ENCODE measurements at regions not wholly inside any gene's neighbourhood (a gene's known extent, or its start where the extent isn't known, plus 50 kb on each side); places are given as distances from the start of the nearest gene placed in this dataset.

DNA sequence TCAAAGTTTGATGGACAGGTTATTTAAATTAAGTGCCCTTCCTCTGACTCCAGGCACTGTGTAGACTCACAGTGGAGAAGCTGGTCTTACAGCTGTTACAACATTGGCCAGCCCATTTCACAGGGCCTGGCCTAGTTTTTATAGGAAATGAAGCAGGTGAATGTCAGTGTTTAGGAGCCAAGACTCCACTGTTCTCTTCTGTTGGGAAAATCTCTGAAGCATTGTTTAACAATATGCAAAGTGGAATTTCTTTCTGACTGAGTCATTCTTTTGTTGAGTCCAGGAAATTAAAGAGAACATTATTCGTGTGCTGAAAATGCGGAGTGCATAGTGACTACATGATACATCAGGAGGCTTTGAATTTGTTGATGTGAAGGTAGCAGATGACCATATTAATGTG lies 64.7 kb downstream of the ARRDC4 start:
- DNase-seq (ENCODE audit: low read depth): no peak

DNA sequence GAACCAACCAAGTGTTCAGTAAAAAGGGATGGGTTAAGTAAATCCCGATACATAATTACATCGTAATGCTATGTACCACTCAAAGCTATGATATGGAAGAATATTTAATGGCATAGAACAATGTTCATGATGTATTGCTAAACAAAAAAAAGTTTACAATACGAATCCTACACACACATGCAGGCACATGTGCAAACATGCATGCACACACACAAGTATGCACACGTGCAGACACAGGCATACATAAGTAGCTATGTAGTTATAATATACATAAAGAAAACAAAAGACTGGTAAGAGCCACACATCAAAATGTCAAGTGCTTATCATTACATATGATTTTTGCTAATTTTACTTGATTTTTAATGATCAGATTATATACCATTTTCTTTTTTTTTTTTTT lies 74.2 kb downstream of the ARRDC4 start:
- DNase-seq (ENCODE audit: low read depth): no peak

GRCh38 chr15:98035134-98035533 lies 74.6 kb downstream of the ARRDC4 start:
- DNase-seq (ENCODE audit: low read depth): no peak

GRCh38 chr15:98035577-98036010 lies 75.1 kb downstream of the ARRDC4 start:
- DNase-seq (ENCODE audit: low read depth): no peak

GRCh38 chr15:98039596-98039995 lies 79.1 kb downstream of the ARRDC4 start:
- DNase-seq (ENCODE audit: low read depth): no peak

DNA sequence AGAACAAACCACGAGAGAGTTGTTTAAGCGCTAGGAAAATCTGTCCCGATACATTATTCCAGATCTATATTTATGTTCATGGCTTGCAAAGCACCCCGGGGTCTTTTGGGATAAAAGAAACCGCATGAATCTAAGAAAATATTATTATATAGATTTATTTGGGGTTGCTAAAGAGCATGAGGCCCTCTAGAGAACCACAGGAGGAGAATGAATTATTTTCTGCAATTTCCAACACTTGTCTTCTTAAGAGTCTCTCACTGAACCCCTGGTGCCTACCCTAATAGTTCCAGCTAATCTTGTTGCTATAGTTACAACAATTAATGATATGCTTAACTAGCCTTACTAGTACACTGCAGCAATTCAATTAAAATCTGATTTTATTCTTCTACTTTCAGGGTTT lies 79.6 kb downstream of the ARRDC4 start:
- no peak for DNase-seq (ENCODE audit: low read depth)

DNA sequence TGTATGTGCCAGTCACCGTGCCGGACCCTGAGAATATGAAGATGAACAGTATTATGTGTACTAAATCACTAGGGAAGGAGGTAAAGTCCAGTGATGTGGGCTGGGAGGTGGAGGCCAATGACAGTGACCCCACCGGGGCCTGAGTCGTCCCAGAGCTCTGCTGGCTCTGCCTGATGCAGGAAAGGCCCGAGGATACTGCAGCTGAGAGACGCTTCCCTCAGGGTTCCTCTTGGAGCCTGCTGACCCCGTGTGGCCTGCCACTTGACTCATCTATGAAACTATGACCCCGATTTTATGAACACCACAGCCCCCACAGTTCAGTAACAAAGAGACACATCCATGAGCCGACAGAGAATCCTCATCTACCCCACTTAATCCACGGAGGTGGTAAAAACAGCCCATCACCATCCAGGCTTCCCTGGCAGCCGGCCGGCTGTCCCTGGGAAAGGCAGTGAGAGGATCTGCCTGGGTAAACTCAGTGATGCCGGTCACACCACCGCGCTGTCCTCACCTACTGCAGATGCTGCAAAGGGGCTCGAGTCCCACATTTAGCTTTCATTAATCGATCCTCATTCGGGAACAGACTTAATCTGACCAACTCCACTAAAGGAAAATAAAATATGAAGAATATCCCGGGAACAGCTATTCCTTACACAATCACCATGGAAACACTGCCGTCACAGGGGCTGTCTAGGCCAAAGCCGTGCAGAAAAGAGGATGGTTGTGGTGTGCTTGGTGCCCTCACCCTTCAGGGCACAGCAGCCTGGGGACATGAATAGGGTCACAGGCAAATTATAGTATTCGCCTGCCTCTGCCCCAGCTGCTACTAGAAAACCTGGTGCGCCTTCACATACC lies 82.9 kb downstream of the ARRDC4 start:
- no peak for DNase-seq (ENCODE audit: low read depth)

GRCh38 chr15:98051734-98052133 lies 91.2 kb downstream of the ARRDC4 start:
- DNase-seq (ENCODE audit: low read depth): no peak

- no peak for DNase-seq (ENCODE audit: low read depth)
Observed at GRCh38 chr15:98057453-98057852, 97.0 kb downstream of the ARRDC4 start.

DNA sequence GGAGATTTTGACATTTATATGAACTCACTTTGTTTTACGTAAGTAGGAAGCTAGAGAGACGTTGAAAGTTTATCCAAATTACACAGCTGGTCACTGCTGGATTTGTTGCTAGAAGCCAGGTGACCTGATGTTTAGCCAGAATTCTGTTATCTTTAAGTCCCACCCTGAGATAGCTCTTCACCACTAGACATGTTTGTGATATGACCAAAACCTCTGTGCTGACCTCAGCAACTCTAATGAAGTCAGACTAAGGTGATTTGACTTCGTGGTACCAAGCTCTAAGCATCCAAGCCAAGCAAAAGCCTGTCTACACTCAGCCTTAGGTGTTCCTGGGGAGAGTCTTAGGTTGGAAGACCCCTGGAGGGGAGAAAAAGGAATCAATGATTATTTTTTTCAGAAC lies 102.4 kb downstream of the ARRDC4 start:
- DNase-seq (ENCODE audit: low read depth): no peak

GRCh38 chr15:98063315-98063714 lies 102.8 kb downstream of the ARRDC4 start:
- DNase-seq (ENCODE audit: low read depth): no peak

GRCh38 chr15:98063871-98064270 lies 103.4 kb downstream of the ARRDC4 start:
- DNase-seq (ENCODE audit: low read depth): no peak

GRCh38 chr15:98067339-98067738 lies 106.8 kb downstream of the ARRDC4 start:
- no peak for DNase-seq (ENCODE audit: low read depth)

DNA sequence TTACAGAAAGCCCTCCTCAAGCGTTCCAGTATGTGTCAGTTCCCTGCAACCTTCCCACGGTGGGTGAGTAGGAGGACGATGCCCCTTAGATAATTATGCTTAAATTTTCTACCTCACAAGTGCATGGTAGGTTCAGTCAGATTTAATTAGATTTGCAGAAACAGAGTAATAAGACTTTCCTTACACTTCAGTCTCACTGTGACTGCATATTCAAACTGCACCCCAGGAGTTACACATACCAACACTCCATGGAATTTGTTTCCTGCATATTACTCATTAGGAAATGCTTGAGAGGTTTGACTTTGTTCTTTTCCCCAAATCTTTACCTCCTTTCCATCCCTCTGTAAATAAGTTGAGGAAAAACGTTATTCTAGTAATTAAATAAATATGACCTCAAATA lies 108.8 kb downstream of the ARRDC4 start:
- DNase-seq (ENCODE audit: low read depth): no peak

- no peak for DNase-seq (ENCODE audit: low read depth)
Observed at GRCh38 chr15:98070137-98070536, 109.6 kb downstream of the ARRDC4 start.

DNA sequence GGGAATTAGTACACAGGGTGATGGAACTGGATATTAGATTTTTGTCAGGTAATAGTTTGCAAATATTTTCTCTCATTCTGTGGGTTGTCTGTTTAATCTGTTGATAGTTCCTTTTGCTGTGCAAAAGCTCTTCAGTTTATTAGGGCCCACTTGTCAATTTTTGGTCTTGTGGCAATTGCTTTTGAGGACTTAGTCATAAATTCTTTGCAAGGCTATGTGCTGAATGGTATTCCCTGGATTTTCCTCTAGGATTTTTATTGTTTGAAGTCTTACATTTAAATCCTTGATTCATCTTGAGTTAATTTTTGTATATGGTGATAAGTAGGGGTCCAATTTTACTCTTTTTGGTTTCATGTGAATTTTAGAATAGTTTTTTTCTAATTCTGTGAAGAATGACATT lies 111.3 kb downstream of the ARRDC4 start:
- no peak for DNase-seq (ENCODE audit: low read depth)

GRCh38 chr15:98075441-98075840 lies 114.9 kb downstream of the ARRDC4 start:
- no peak for DNase-seq (ENCODE audit: low read depth)

GRCh38 chr15:98076021-98076816 lies 115.7 kb downstream of the ARRDC4 start:
- DNase-seq (ENCODE audit: low read depth): no peak

DNA sequence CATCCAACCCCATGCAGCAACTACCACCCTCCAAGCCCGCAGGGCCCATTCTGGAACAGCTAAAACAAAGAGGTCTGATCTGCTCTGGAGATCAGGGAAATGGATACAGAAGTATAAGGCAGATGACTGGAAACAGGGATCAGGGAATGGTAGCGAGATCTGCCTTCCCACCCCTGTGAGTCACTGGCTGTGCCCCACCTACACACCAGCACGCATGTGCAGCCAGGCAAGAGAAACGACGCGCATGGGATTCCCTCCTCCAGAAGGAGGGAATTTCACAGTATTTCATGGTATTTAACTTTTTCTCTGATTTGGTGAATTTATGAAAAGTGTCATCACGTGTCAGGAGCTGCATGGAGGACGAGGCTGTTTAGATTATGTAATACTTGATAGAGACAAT lies 116.7 kb downstream of the ARRDC4 start:
- DNase-seq (ENCODE audit: low read depth): no peak

DNA sequence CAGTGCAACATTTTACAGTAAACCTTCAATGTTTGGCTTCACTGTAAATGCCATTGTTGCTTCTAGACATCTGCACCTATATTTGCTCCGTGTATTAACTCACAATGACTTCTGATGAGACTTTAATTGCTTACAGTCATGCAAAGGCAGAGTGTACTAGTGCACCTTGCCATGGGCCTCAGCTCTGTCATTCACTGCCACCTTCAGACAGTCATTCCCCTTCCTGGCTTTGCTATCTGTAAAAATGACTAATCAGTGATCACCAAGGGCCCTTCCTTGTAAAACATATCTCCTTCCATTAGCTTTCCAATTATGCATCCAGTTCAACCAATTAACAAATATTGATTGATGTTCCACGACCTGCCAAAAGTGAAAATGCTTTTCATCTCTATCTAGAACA lies 120.3 kb downstream of the ARRDC4 start:
- no peak for DNase-seq (ENCODE audit: low read depth)

GRCh38 chr15:98083203-98083910 lies 122.9 kb downstream of the ARRDC4 start:
- no peak for DNase-seq (ENCODE audit: low read depth)

DNA sequence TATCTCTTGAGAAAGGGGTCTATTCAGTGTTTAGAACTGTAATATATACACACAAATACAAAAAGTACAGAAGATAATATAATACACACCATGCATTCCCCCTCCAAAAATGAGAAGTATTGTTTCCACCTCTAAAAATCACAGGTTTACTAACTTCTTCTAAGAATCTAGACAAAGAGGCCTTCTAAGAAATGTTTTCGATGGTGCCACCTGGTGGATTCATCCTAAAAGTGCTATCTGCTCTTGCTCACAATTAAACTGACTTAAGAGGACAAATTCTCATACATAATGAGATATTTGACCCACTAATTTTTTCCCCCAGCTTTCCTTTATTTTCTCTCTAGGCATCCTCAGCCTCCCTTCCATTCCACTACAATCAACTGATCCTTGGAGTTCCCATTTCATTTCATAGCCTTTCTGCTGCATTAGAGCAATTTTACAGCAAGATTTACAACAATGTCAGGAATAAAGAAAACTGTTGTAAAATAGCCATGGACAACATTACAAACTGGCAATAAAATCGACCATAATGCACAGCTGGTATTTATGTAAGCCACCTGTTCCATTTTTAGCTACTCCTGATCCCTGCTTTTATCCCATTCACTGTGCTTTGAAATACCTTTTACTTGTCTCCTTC lies 124.6 kb downstream of the ARRDC4 start:
- no peak for DNase-seq (ENCODE audit: low read depth)

Measured in stimulated activated CD8-positive, alpha-beta memory T cell treated with anti-CD3 and anti-CD28 coated beads, Interleukin-15, amount 100 ng/mL, for 24 hours (primary cell).